AG09319 (cell line): ENCODE measurements at regions not wholly inside any gene's neighbourhood (a gene's known extent, or its start where the extent isn't known, plus 50 kb on each side); places are given as distances from the start of the nearest gene placed in this dataset.
"Not testable (repeated sequence)": the region's sequence is repeated elsewhere in the genome, so short reads cannot be mapped to it uniquely, and the experiment has no call there.

Experiments
- DNase-seq: peaks from one replicate; pipeline ENCODE4 v3.0.0-alpha.2; 2010; ENCODE audit warnings: low read depth; ENCODE audit errors: extremely low read depth
- CTCF ChIP-seq: IDR thresholded peaks from 2 replicates; pipeline ENCODE4 v1.5.1; 2011; ENCODE audit warnings: low read depth, mild to moderate bottlenecking, inconsistent platforms, low read length, moderate library complexity

GRCh38 chr1:143786381-143786780, 185.4 kb downstream of the FAM72C start:
- DNase-seq = not testable (repeated sequence)

DNA sequence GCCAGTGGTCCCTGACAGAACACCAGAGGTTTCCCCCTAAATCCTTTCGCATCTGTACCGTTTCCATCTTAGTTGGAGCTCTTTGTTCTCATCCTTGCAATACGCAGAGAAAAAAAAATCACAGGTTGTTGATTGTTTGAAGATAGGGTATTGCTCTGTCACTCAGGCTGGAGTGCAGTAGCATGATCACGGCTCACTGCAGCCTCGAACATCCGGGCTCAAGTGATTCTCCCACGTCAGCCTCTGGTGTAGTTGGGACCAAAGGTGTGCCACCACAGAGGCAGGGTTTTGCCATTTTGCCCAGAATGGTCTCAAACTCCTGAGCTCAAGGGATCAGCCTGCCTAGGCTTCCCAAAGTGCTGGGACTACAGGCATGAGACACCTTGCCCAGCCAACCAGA, 185.9 kb downstream of the FAM72C start:
- not testable (repeated sequence) for DNase-seq

GRCh38 chr1:143784239-143784882, 187.4 kb downstream of the FAM72C start:
- DNase-seq = not testable (repeated sequence)

GRCh38 chr1:143778178-143778577, 193.6 kb downstream of the FAM72C start:
- DNase-seq = not testable (repeated sequence)

DNA sequence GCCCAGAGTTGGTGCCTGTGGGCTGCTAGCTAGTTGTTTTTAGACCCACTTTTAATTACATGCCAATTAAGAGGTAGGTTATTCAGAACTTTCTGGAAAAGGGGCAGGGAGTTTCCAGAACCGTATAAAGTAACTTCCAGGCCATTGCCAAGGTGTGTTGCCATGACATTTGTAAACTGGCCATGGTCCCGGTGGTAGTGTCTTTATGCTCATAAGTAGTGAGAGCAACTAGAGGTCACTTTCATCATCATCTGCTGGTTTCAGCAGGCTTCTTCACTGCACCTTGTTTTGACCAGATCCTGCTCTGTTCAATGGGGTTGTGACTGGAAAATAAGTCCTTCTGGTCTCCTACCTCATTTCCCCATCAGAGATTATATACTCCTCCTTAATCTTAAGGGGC, 207.0 kb downstream of the FAM72C start:
- not testable (repeated sequence) for DNase-seq

DNA sequence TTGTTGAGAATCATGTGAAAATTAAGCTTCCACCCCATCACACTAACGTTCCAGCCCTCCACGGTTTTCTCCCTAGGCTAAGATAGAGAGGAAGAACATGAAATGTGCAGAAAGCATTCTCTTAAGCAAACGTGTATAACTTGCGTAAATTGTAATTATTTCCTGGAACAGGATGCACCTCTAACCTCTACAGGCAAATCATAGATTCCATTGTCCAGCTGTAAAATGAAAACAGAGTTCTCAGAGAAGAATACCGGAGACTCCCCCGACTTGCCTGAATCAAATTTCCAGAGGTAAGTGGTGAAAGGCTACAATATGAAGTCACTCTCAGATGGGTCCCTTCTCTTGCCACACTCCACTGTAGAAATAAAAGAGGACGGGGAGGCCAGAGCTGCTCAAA, 211.4 kb downstream of the FAM72C start:
- not testable (repeated sequence) for DNase-seq

DNA sequence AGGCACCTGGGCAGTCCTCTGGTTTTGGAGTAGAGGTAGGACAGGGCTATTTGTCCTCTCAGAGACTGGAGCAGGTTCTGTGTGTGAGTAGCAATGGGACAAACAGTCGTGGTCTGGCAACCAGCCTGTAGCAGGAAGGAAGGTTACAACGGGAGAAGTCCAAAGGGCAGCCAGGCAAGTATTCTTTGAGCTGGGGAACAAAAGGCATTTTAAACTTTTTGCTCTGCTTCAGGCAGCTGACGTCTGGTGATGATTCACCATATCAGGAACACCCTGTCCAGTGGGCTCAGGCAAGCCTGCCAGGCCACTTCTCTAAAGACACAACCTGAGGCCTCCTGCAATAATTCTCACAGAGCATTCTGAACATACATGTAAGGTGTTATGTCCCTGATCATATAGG, 215.8 kb downstream of the FAM72C start:
- DNase-seq = not testable (repeated sequence)

- TF ChIP-seq CTCF = no peak
These were observed 222.9 kb downstream of the FAM72C start for GRCh38 chr1:143748906-143749305.

GRCh38 chr1:143736562-143736961, 235.2 kb downstream of the FAM72C start:
- TF ChIP-seq CTCF = no peak
- DNase-seq = no peak

More at GRCh38 chr1:143748906-143749305, 222.9 kb downstream of the FAM72C start:
- no peak for DNase-seq

DNA sequence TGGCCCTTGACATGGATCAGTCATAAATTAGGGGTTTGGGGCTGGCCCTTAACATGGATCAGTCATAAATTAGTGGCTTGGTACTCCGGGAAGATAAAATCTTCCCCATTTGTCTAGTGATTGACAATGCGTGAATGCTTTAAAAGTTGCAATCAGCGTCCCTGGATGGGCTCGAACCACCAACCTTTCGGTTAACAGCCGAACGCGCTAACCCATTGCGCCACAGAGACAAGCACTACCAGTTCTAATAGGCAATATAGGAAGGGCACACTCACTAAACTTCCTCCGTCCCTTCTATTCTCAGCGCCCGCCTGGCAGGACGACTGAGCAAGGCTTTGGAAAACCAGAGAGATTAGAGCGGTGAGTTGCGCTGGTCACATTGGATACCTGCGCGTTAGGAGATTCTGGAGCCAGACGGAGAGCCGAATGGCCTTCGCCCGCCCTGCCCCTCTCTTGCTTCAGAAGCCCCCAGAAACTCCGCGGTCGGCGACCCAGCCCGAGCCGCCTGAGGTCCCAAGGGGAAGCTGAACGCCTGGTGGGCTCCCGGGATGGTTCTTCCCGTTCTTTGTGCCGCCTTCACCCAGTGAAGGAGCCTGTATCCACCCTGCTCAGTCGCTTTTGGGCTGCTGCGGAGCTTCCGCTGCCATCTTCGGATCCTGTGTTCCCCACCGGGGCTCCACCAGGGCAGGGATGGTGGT, 235.9 kb downstream of the FAM72C start:
- no peak for DNase-seq

GRCh38 chr1:143734261-143734660, 237.5 kb downstream of the FAM72C start:
- DNase-seq = not testable (repeated sequence)

More for the DNA sequence above, 235.9 kb downstream of the FAM72C start:
- TF ChIP-seq CTCF = no peak

DNA sequence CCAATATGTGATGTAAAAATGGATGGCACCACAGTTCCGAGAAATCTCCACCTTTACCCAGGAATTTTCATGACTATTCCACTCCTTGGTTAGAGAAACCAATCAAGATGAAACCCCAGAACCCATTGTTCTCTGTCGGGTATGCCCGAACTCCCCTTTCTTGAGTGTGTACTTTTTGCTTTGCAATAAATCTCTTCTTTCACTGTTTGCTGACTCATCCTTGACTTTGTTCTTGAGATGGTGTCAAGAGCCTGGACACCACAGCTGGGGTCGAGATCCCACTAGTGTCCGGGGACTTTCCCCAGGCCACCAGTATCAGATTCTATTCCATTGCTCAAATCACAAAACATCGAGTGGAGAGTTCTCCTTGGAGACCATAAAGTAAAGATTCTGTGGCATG, 240.9 kb downstream of the FAM72C start:
- DNase-seq = not testable (repeated sequence)

DNA sequence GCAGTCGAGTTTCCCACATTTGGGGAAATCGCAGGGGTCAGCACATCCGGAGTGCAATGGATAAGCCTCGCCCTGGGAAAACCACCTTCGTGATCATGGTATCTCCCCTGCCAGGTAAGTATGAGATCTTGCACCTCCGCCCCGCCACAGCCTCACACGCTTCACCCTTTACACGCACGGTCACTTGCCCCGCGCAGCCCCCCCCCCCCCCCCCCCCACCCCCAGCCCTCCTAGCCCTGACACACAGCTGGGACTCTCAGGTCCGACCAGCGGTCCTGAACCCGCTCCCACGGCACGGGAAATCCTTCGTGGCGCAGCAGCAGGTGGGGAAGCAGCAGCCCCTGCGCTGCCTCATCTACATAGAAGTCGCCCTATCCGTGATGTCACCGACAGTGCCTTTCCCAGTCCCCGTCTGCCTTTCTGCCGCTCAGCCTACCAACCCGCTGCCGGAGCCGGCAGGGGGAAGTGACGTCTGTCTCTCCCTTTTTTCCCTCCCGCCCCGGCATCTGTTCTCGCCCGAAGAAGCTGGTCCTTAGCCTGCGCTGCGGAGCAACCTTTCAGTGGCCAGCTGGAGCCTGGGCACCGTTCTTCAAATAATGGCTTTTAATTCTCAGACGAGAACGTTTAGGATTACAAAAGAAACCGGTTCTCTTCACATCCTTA, 242.2 kb downstream of the FAM72C start:
- not testable (repeated sequence) for DNase-seq

DNA sequence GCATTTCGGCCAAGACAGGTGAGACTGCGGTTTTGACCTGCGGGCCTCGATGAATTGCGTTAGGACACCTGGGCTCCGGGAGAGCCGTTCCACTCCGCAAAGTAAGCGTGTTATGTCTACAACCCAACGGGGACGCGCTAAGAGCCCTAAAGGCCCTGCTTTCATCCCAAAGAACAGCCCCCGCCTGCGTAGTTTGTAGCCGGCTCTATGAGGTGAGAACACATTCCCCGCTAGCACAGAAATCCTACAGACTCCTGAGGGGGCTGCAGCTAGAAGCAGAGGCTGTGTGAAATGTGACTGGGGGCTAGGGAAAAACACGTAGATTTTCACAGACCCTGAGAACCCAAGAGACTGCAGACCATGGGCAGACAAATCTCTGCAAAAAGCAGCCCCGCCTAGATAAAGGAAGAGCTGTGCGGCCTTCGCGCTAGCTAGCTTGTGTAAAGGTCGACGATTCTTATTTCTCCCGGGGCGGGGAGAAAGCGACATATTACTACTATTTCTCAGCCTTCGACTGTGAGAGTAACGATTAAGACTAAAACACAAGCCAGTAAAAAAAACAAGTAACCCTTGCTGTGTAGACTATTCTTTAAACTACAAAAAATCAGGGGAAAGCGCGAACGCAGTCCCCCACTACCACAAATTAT, 242.9 kb downstream of the FAM72C start:
- not testable (repeated sequence) for DNase-seq
